Hematopoietic multipotent progenitor cell treated with erythropoietin and hydrocortisone succinate and interleukin-3 and kit ligand, for 8 days (in vitro differentiated cells): ENCODE measurements at regions not wholly inside any gene's neighbourhood (a gene's known extent, or its start where the extent isn't known, plus 50 kb on each side); places are given as distances from the start of the nearest gene placed in this dataset.
"Not testable (repeated sequence)": the region's sequence is repeated elsewhere in the genome, so short reads cannot be mapped to it uniquely, and the experiment has no call there.

ENCODE experiments used
- DNase-seq: peaks from one replicate; pipeline ENCODE4 v3.0.0-alpha.2; 2015

GRCh38 chr13:82292334-82292733 lies 1589.9 kb downstream of the SLITRK1 start:
- no peak for DNase-seq

GRCh38 chr13:82291852-82292251 lies 1590.4 kb downstream of the SLITRK1 start:
- DNase-seq, result no peak

GRCh38 chr13:82275644-82276043 lies 1606.6 kb downstream of the SLITRK1 start:
- no peak for DNase-seq

- no peak for DNase-seq
Observed at GRCh38 chr13:82259284-82259683, 1623.0 kb downstream of the SLITRK1 start.

- no peak for DNase-seq
Observed at GRCh38 chr13:82257790-82258507, 1624.3 kb downstream of the SLITRK1 start.

- no peak for DNase-seq
Observed at GRCh38 chr13:82248762-82249161, 1633.5 kb downstream of the SLITRK1 start.

GRCh38 chr13:82245860-82246259 lies 1636.4 kb downstream of the SLITRK1 start:
- DNase-seq, result no peak

GRCh38 chr13:82224806-82225205 lies 1657.5 kb downstream of the SLITRK1 start:
- DNase-seq, result no peak

GRCh38 chr13:82221621-82222020 lies 1660.7 kb downstream of the SLITRK1 start:
- no peak for DNase-seq

GRCh38 chr13:82220641-82221040 lies 1661.6 kb downstream of the SLITRK1 start:
- no peak for DNase-seq

- no peak for DNase-seq
Observed at GRCh38 chr13:82216165-82216564, 1666.1 kb downstream of the SLITRK1 start.

- no peak for DNase-seq
Observed at GRCh38 chr13:82214341-82214740, 1667.9 kb downstream of the SLITRK1 start.

- no peak for DNase-seq
Observed at GRCh38 chr13:82206241-82206640, 1676.0 kb downstream of the SLITRK1 start.

GRCh38 chr13:82202398-82202797 lies 1679.9 kb downstream of the SLITRK1 start:
- DNase-seq, result no peak

- no peak for DNase-seq
Observed at GRCh38 chr13:82196087-82196486, 1686.2 kb downstream of the SLITRK1 start.

GRCh38 chr13:82187227-82187626 lies 1695.0 kb downstream of the SLITRK1 start:
- DNase-seq, result no peak

- DNase-seq, result no peak
Observed at GRCh38 chr13:82176751-82177150, 1705.5 kb downstream of the SLITRK1 start.

- no peak for DNase-seq
Observed at GRCh38 chr13:82165396-82166174, 1716.7 kb downstream of the SLITRK1 start.

- DNase-seq, result not testable (repeated sequence)
Observed at GRCh38 chr13:82164780-82165395, 1717.4 kb downstream of the SLITRK1 start.

- no peak for DNase-seq
Observed at GRCh38 chr13:82147526-82147925, 1734.7 kb downstream of the SLITRK1 start.

- no peak for DNase-seq
Observed at GRCh38 chr13:82136880-82137279, 1745.4 kb downstream of the SLITRK1 start.

GRCh38 chr13:82129281-82129680 lies 1753.0 kb downstream of the SLITRK1 start:
- DNase-seq, result no peak

GRCh38 chr13:82118589-82118988 lies 1763.7 kb downstream of the SLITRK1 start:
- no peak for DNase-seq

- no peak for DNase-seq
Observed at GRCh38 chr13:82116422-82116989, 1765.8 kb downstream of the SLITRK1 start.
